WERI-Rb-1 (cell line): ENCODE measurements at regions not wholly inside any gene's neighbourhood (a gene's known extent, or its start where the extent isn't known, plus 50 kb on each side); places are given as distances from the start of the nearest gene placed in this dataset.

Experiments used
- DNase-seq: peaks from one replicate; pipeline ENCODE4 v3.0.0-alpha.2; 2020
- H3K27ac ChIP-seq: fragments of 250-450 bp; sonication (Bioruptor Pico); 2 replicates; pipeline ENCODE4 v1.5.1; 2020; ENCODE audit warnings: mild to moderate bottlenecking, moderate library complexity
- H3K27me3 ChIP-seq: fragments of 250-450 bp; sonication (Bioruptor Pico); 2 replicates; pipeline ENCODE4 v1.5.1; 2021; ENCODE audit warnings: mild to moderate bottlenecking, low read depth, moderate library complexity; ENCODE audit not compliant: insufficient read depth, severe bottlenecking
- H3K36me3 ChIP-seq: fragments of 250-450 bp; sonication (Bioruptor Pico); 2 replicates; pipeline ENCODE4 v1.5.1; 2020; ENCODE audit warnings: mild to moderate bottlenecking, moderate library complexity
- H3K4me3 ChIP-seq: 2 replicates; pipeline ENCODE4 v1.5.1; 2011; ENCODE audit warnings: low read depth, mild to moderate bottlenecking, control low read depth, low read length
- H3K9me3 ChIP-seq: fragments of 250-450 bp; sonication (Bioruptor Pico); 2 replicates; pipeline ENCODE4 v1.5.1; 2021; ENCODE audit warnings: mild to moderate bottlenecking, moderate library complexity; ENCODE audit not compliant: severe bottlenecking
- TF ChIP-seq, protein P1 (sequence below): IDR thresholded peaks from 2 replicates; pipeline ENCODE4 v1.5.1; 2011; ENCODE audit warnings: low read depth, mild to moderate bottlenecking, control low read depth, inconsistent platforms, low read length

DNA sequence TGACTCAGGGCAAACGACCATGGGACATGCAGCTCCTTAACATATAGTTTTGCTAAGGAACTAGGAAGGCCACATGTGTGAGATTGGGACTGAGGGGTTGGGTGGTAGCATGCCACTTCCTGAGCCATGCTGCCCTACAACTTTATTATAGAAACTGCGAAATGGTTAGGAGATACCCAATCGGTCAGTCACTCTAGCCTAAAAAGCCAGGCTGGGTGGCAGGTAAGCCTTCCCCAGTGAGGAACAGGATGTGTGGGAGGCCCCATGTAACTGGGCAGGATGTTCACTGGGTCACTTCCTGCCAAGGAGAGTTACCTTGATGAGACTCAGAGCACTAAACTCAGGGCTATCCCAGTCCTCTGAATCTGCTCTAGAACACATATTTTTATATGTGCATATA is 123.5 kb downstream of the MAP3K7 start:
- TF ChIP-seq, protein P1, sequence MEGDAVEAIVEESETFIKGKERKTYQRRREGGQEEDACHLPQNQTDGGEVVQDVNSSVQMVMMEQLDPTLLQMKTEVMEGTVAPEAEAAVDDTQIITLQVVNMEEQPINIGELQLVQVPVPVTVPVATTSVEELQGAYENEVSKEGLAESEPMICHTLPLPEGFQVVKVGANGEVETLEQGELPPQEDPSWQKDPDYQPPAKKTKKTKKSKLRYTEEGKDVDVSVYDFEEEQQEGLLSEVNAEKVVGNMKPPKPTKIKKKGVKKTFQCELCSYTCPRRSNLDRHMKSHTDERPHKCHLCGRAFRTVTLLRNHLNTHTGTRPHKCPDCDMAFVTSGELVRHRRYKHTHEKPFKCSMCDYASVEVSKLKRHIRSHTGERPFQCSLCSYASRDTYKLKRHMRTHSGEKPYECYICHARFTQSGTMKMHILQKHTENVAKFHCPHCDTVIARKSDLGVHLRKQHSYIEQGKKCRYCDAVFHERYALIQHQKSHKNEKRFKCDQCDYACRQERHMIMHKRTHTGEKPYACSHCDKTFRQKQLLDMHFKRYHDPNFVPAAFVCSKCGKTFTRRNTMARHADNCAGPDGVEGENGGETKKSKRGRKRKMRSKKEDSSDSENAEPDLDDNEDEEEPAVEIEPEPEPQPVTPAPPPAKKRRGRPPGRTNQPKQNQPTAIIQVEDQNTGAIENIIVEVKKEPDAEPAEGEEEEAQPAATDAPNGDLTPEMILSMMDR = no peak
- no peaks in the 10 kb centered on the region for H3K9me3 ChIP-seq
- DNase-seq = no peak
- H3K4me3 ChIP-seq = no peak overlapping the region
- no peaks in the 10 kb centered on the region for H3K36me3 ChIP-seq
- no peak overlapping the region for H3K27ac ChIP-seq
- no peaks in the 10 kb centered on the region for H3K27me3 ChIP-seq

DNA sequence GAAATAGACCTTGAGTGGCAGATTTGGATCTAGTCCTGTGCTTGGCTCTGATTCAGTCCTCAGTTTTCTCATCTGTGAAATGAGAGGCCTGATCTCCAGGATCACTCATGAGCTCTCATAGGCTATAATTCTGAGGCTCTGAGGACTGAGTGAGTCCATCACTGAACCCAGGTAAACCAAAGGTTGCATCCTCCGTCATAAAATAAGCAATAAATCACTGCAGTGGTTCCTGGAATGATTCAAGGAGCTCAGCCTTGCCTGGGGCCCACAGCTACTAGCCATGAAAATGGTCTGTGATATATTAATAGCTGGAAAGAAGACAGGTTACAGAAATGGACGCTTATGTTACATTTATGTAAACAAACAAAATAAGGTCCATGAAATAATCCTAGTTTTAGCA is 124.8 kb downstream of the MAP3K7 start:
- no peak overlapping the region for H3K27ac ChIP-seq
- H3K27me3 ChIP-seq = no peaks in the 10 kb centered on the region
- no peak for DNase-seq
- H3K36me3 ChIP-seq = no peaks in the 10 kb centered on the region
- TF ChIP-seq, protein P1 = no peak
- no peak overlapping the region for H3K4me3 ChIP-seq
- H3K9me3 ChIP-seq = no peaks in the 10 kb centered on the region

DNA sequence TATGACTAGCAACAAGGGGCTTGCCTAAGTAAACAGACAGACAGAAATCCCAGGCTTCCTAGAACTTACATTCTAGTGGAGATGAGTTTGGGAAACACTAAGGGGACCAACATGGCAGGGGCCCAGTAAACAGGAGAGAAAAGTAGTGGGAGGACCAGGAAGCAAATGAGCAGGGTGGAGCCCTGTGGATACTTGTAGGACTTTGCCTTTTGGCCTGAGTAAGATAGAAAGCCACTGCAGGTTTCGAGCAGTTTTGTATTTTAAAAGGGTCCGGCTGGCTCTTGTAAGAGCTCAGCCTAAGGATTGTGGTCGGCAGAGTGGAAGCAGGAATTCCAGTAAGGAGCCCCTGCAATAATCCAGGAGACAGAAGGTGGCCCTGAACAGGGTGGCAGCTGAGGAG is 125.5 kb downstream of the MAP3K7 start:
- no peak for DNase-seq
- Histone ChIP-seq H3K27me3 (no peaks in the 10 kb centered on the region), H3K4me3 (no peak overlapping the region), H3K9me3 (no peaks in the 10 kb centered on the region), H3K36me3 (no peaks in the 10 kb centered on the region), H3K27ac (no peak overlapping the region)
- TF ChIP-seq, protein P1 = no peak

DNA sequence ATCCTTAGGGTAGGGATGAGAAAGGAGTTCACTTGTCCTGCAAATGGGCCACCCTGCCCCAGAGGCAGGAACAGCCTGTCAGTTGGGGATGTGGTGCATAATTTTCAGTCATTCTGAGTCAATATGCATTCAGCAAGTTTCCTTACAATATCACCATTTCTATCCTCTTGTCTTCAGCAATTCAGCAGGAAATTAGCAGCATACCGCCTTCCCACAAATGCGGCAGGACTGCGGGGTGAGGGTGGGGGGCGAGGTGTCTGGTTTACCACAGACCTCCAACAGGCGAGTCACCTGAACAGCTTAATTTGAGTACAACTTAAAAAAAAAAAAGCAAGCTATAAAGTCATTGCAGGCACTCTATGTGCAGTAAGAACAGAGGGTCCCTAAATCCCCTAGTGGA is 126.8 kb downstream of the MAP3K7 start:
- H3K9me3 ChIP-seq = no peaks in the 10 kb centered on the region
- H3K27ac ChIP-seq = no peak overlapping the region
- no peaks in the 10 kb centered on the region for H3K27me3 ChIP-seq
- DNase-seq = no peak
- H3K4me3 ChIP-seq = no peak overlapping the region
- TF ChIP-seq, protein P1 = no peak
- H3K36me3 ChIP-seq = no peaks in the 10 kb centered on the region

DNA sequence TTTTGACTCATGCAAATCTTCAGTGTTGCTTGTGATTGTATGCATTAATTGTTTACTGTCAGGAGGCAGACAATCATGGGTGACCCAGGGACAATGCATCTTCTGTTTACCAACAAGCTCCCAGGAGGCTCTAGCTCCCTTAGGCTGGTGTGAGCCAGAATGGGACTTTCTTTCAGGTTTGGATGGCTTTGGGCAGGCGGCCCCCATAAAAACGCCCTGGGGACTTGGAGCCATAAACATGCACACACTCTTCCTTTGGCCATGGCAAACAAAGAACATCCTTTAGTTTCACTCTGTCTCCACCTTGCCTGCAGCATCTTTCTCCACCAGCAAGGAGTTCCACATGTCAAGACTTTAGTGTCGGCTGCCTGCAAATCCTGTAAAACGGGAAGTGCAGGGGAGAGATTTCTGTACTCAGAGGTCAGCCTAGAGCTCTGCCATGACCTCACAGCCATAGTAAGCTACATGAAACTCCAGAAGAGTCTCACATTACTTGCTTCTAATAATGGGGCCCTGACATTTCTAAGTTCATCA is 127.6 kb downstream of the MAP3K7 start:
- no peaks in the 10 kb centered on the region for H3K36me3 ChIP-seq
- no peak overlapping the region for H3K27ac ChIP-seq
- TF ChIP-seq, protein P1 = no peak
- no peaks in the 10 kb centered on the region for H3K27me3 ChIP-seq
- no peak overlapping the region for H3K4me3 ChIP-seq
- DNase-seq = no peak
- no peaks in the 10 kb centered on the region for H3K9me3 ChIP-seq

DNA sequence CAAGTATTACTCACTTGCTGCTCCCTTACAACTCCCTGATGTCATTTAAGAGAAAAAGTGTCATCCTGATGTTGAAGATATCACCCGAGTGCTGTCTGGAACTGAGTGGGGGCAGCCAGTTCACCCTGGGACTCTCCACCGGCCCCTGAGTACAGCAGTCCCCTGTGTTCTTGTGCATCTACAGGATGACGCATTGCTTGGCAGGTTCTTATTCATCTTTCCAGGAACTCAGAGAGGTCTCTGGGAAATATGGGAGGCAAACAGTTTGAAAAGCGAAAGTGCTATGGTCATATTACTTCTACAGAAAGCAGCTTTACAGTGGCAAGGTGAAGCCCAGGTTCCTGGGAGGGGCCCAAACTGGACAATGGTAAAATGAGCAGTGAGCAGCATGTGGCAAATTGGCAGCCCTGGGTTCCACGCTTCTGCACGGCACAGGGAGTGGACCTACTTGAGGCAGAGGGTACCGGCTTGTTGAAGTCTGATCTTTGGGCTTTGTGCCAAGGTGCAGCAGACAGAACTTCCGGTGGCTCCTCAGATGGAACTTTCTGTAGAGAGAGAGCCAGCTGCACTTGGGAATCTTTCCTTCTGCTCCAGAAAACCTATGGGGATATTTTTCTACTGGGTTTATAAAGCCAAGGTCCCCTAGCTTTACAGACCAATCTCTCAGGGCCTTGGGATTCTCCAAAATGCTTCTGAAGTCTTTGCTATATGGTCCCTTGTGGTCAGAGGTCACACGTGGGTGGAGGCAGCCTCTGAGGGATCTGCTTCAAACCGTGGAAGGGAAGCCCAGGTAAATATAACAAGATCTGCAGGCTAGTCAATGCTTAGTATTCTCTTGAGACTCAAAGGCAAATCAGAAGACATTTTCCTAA is 128.3 kb downstream of the MAP3K7 start:
- no peak for DNase-seq
- H3K27me3 ChIP-seq = no peaks in the 10 kb centered on the region
- H3K4me3 ChIP-seq = no peak overlapping the region
- H3K36me3 ChIP-seq = no peaks in the 10 kb centered on the region
- TF ChIP-seq, protein P1 = no peak
- H3K9me3 ChIP-seq = no peaks in the 10 kb centered on the region
- H3K27ac ChIP-seq = no peak overlapping the region
